ENCODE measurements at regions not wholly inside any gene's neighbourhood (a gene's known extent, or its start where the extent isn't known, plus 50 kb on each side); places are given as distances from the start of the nearest gene placed in this dataset.
"Not testable (repeated sequence)": the region's sequence is repeated elsewhere in the genome, so short reads cannot be mapped to it uniquely, and the experiment has no call there.

DNA sequence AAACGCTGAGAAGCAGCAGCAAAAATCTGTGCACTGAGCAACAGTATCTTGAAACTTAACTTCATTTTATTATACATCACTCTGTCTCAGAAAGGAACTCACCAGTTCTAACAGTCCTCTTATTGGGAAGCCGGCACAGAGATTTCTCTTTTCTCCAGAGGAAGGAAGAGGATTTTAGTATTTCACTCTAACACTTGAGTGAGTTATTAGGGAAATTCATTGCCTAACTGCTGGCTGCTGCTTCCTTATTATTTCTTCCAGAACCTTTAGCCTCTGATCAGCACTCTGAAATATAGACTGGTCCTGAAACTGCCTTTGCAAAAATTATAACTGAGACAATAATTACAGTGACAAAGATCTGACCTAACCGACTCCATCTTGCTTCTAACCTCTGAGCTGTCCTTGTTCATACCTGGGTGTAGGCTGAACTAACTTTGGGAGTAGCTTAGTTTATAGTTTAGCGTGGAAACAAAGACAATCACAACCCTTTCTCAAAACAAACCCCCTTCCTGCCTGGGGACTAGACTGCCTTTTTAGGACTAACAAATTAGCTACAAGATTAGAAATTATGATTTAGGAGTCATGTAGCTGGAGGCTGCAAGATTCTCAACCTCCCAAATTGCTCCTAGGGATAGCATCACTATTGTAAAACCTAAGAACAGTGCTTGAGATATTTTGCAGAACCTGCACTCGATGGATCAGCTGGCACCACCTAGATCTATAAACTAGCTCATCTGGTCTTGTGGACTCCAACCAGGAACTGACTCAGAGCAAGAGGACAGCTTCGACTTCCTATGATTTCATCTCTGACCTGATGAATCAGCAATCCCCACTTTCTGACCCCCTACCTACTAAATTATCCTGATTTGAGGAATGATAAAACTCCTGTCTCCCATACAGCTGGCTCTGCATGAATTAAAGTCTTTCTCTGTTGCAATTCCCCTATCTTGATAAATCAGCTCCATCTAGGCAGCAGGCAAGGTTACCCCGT, 117.5 kb downstream of the DYRK2 start:
- ATAC-seq (no peak), DNase-seq (ENCODE audit: low spot score) (no peak)
- no peaks in the 10 kb centered on the region for H3K36me3 Mint-ChIP-seq
- H3K4me3 Mint-ChIP-seq = no peak overlapping the region
- no peaks in the 10 kb centered on the region for H3K9me3 Mint-ChIP-seq
- H3K4me1 Mint-ChIP-seq (ENCODE audit: low read depth in 2 of 2) = no peaks in the 10 kb centered on the region
- H3K27ac Mint-ChIP-seq = no peak overlapping the region
- peaks cover 6 to 8% of the 10 kb centered on the region in 2 donors for H3K27me3 Mint-ChIP-seq

DNA sequence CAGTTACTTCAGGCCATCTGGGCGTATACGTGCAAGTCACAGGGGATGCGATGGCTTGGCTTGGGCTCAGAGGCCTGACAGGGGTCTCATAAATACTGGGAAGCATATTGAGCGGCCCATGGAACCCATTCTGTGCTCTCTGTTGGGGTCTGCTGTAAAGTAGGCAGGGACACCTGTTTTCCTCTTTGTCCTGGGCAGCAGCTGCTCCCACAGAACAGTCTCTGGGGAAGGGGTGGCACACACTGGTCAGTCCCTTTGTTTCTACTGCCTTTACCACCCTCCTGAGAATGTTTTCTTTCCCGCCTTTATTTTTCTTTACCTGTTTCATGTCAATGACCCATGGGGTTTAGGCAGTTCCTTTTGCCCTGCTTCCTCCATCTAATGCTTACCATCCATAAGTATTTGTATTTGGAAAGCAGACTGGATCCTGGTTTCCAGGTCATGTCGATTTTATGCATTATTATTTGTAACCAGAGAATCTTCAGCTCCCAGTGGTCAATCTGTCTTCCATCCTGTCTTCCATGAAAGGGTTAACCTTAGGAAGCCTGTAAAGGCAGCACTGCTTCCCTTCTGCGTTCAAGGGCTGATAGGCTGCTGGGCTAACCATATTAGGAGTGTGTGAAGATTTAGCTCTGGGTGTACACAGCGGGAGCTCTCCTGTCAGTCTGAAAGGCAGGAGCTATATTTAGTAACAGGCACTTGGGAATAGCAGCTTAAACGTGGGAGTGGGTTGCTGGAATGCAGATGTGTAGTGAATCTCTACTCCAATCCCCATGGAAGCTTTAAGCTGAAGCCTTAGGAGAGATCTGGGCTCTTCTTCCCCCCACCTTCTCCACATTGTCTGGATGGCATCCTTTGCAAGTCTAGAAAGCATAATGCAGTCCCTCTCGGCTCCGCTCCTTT, 124.0 kb downstream of the DYRK2 start:
- no peaks in the 10 kb centered on the region for H3K9me3 Mint-ChIP-seq
- no peak overlapping the region for H3K4me3 Mint-ChIP-seq
- no peaks in the 10 kb centered on the region for H3K4me1 Mint-ChIP-seq (ENCODE audit: low read depth in 2 of 2)
- peaks cover 0 to 4% of the 10 kb centered on the region in 2 donors for H3K27me3 Mint-ChIP-seq
- DNase-seq (ENCODE audit: low spot score) = no peak
- ATAC-seq = no peak
- H3K36me3 Mint-ChIP-seq = no peaks in the 10 kb centered on the region
- no peak overlapping the region for H3K27ac Mint-ChIP-seq

DNA sequence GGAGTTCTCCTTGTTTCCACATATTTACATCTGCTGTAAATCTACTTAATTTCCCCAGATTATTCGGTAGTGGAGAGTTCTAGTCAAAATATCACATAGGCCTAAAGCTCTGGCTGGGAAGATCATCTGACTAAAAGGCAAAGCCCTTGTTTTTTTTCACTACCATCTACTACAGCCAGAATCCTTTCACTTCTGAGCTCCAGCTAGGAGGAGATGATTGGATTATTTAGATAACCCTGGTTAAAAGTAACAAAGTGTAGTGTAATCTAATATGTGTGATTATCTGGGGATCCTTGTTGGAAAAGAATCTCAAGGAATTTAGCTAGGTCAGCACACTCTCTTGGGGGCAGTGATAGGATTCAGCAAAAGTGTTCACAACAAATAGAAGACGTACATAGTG, 125.4 kb downstream of the DYRK2 start:
- no peak for DNase-seq (ENCODE audit: low spot score)
- peaks cover 0 to 4% of the 10 kb centered on the region in 2 donors for H3K27me3 Mint-ChIP-seq
- no peaks in the 10 kb centered on the region for H3K36me3 Mint-ChIP-seq
- H3K4me1 Mint-ChIP-seq (ENCODE audit: low read depth in 2 of 2) = no peaks in the 10 kb centered on the region
- no peak overlapping the region for H3K4me3 Mint-ChIP-seq
- no peaks in the 10 kb centered on the region for H3K9me3 Mint-ChIP-seq
- no peak for ATAC-seq
- no peak overlapping the region for H3K27ac Mint-ChIP-seq

DNA sequence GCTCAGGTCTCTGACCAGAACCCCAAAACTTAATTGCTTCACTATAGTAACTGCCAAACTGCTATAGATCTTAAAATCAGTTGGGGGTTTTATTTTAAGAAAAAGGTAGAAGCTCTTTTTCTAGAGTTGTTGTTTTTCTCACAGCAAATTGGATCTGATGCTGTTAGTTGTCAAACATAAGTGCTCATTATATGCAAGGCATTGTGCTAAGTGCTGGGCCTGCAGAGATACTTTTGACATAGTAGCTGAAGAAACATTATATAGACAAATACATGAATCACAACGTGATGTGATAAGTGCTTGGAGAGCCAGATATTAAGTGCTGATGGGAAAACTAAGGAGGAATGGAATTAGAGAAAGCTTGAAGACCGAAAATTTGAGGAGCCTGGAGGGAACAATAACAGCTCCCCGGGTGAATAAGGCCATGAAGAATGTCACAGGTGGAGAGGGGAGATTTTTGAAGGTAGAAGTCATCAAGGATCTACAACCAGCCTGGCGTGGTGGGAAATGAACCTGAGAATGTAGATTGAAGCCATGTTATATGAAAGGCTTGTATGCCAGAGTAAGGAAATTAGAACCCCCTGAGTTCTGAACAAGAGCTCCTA, 126.5 kb downstream of the DYRK2 start:
- Mint-ChIP-seq H3K4me1 (ENCODE audit: low read depth in 2 of 2) (no peaks in the 10 kb centered on the region), H3K4me3 (no peak overlapping the region), H3K27ac (no peak overlapping the region), H3K27me3 (peaks cover 0 to 4% of the 10 kb centered on the region in 2 donors), H3K9me3 (no peaks in the 10 kb centered on the region), H3K36me3 (no peaks in the 10 kb centered on the region)
- DNase-seq (ENCODE audit: low spot score) (no peak), ATAC-seq (no peak)

DNA sequence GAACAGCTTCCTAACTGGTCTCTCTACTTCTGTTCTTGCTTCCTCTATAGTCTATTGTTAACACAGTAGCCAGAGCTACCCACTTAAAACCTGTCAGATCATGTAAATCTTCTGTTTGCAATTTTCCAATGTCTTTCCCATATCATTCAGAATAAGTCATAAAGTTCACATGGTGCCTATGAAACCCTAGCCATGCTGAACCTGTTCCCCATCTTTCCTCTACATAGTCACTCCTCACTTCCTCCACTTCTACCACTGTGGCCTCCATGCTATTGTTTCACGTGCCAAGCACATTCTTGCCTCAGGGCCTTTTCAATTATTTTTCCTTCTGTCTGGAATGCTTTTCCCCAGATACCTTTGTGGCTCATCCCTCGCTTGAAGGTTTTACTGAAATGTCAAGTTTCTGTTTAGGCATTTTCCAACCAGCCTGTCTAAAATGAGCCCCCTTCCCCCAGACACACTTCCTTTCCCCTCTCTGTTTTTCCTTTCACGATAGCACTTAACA, 132.1 kb downstream of the DYRK2 start:
- no peak for ATAC-seq
- no peak for DNase-seq (ENCODE audit: low spot score)
- H3K9me3 Mint-ChIP-seq = no peaks in the 10 kb centered on the region
- no peak overlapping the region for H3K27ac Mint-ChIP-seq
- H3K27me3 Mint-ChIP-seq = no peaks in the 10 kb centered on the region
- H3K36me3 Mint-ChIP-seq = no peaks in the 10 kb centered on the region
- H3K4me1 Mint-ChIP-seq (ENCODE audit: low read depth in 2 of 2) = no peaks in the 10 kb centered on the region
- H3K4me3 Mint-ChIP-seq = no peak overlapping the region

DNA sequence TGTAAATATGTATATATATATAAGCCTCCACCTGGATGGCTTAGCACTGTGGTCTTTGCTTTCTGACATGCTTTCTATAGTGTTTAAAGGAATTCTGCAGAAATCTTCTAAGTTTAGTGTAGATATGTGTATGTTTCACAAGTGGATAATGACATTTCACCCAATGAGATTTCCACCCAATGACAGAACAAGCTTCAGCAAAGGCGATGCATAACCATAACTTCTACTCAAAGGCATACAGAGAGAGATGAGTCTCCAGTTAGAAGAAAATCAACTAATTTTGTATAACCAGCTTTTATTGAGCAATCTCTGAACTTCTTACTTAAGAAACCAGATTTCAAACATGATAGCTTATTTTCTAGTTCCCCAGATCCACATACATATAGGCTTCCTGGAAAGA, 134.0 kb downstream of the DYRK2 start:
- H3K27ac Mint-ChIP-seq = no peak overlapping the region
- H3K4me1 Mint-ChIP-seq (ENCODE audit: low read depth in 2 of 2) = no peaks in the 10 kb centered on the region
- no peaks in the 10 kb centered on the region for H3K9me3 Mint-ChIP-seq
- no peak overlapping the region for H3K4me3 Mint-ChIP-seq
- no peak for DNase-seq (ENCODE audit: low spot score)
- no peaks in the 10 kb centered on the region for H3K36me3 Mint-ChIP-seq
- H3K27me3 Mint-ChIP-seq = no peaks in the 10 kb centered on the region
- ATAC-seq = no peak

DNA sequence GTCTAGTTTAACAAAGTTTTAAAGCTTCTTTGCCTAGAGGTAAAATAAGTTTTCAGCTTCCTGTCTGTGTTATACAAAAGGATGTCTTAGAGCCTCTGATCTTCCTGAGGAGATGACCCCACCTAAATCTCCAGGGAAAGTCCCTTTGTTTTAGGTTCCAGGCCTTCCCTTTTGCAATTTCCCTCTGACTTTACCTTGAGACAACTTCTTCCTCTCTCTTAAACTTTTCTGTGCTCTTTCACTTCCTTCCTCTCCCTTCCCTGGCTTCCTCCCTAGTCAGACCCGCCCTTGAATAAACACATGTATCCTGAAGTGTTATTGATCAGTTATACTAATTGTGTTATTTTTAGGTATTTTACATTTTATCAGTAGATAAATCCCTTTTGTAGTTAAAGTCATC, 134.8 kb downstream of the DYRK2 start:
- H3K4me1 Mint-ChIP-seq (ENCODE audit: low read depth in 2 of 2) = no peaks in the 10 kb centered on the region
- no peaks in the 10 kb centered on the region for H3K27me3 Mint-ChIP-seq
- H3K36me3 Mint-ChIP-seq = no peaks in the 10 kb centered on the region
- no peak for DNase-seq (ENCODE audit: low spot score)
- no peak overlapping the region for H3K27ac Mint-ChIP-seq
- ATAC-seq = no peak
- H3K4me3 Mint-ChIP-seq = no peak overlapping the region
- no peaks in the 10 kb centered on the region for H3K9me3 Mint-ChIP-seq

DNA sequence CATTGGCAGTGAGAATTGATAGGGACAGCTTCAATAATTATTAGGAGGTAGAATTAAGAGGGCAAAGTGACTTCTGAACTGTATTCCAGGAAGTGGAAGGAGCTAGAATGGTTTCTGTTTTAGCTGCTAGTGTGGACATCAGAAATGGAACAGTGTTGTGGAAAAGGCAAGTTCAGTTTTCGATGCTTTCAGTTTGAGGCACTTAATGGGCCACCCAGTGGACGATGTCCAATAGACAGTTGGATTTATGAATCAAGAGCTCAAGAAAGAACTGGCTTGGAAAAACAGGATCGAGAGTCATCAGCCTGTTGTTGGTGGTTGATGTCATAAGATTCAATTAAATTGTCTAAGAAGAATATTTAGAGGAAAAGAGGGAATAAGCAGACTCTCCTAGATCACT, 136.3 kb downstream of the DYRK2 start:
- ATAC-seq (no peak), DNase-seq (ENCODE audit: low spot score) (no peak)
- H3K4me3 Mint-ChIP-seq = no peak overlapping the region
- no peaks in the 10 kb centered on the region for H3K4me1 Mint-ChIP-seq (ENCODE audit: low read depth in 2 of 2)
- H3K27me3 Mint-ChIP-seq = no peaks in the 10 kb centered on the region
- H3K9me3 Mint-ChIP-seq = no peaks in the 10 kb centered on the region
- H3K27ac Mint-ChIP-seq = no peak overlapping the region
- H3K36me3 Mint-ChIP-seq = no peaks in the 10 kb centered on the region

DNA sequence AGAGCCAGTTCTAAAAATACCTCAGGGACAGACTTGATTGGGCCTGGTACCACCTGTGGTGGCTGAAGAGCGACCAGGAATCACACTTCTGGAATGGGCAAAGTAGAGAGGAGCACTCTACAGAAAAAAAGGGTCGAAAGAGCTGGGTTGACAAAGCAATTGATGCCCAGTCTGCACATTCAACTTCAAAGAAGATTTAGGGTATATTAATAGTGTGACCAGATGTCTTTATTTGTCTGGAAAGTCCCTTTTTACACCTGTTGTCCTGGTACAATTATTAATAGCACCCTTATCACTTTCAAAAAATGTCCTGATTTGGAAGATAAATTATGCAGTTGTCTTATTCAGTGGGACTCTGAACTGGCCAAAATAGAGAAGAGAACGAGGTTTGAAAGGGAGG, 137.5 kb downstream of the DYRK2 start:
- no peak for ATAC-seq
- DNase-seq (ENCODE audit: low spot score) = no peak
- Mint-ChIP-seq H3K36me3 (no peaks in the 10 kb centered on the region), H3K4me3 (no peak overlapping the region), H3K4me1 (ENCODE audit: low read depth in 2 of 2) (no peaks in the 10 kb centered on the region), H3K27me3 (peaks cover 0 to 2% of the 10 kb centered on the region in 2 donors), H3K9me3 (no peaks in the 10 kb centered on the region), H3K27ac (no peak overlapping the region)

DNA sequence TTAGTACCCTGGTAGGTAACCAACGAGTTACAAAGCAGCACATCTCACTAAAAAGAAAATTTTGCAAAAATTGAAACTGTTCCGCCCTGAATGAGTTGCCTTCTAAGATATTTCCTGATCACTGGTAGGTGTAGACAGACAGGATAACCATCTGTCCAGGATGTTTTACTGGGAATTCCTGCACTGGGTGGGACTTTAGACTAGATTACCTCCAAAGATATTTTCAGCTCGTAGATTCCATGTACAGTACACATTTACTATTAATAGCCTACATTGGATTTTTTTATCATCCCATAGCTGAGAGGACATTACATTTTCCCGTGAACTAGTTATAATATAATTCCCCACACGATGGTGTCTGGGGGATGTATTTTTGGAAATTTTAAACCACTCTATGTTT, 139.6 kb downstream of the DYRK2 start:
- Mint-ChIP-seq H3K27me3 (peaks cover 9% of the 10 kb centered on the region in 2 donors), H3K4me3 (no peak overlapping the region)

DNA sequence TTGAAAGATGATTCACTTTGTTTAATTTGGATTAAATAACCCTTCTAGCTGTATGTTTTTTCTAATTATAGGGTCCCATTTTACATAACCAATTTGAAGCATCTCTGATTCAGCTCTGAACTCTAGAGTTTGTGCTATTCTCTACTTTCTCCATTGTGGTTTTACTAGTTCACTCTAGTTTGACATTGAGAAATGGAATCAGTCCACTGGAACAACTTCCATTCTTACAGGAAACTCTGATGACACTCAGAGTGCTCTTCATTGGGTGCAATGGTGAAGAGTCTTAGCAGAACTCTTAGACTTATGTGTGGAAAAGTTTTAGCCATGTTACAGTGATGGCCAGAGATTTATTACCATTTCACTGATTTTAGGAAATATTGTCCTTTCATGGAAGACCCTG, 140.7 kb downstream of the DYRK2 start:
- H3K9me3 Mint-ChIP-seq = no peaks in the 10 kb centered on the region
- H3K4me1 Mint-ChIP-seq (ENCODE audit: low read depth in 2 of 2) = peaks cover 0 to 4% of the 10 kb centered on the region in 2 donors
- no peak overlapping the region for H3K27ac Mint-ChIP-seq
- peaks cover 10 to 13% of the 10 kb centered on the region in 2 donors for H3K27me3 Mint-ChIP-seq
- DNase-seq (ENCODE audit: low spot score) (no peak), ATAC-seq (no peak)
- no peaks in the 10 kb centered on the region for H3K36me3 Mint-ChIP-seq
- no peak overlapping the region for H3K4me3 Mint-ChIP-seq

More for the DNA sequence above, 139.6 kb downstream of the DYRK2 start:
- H3K36me3 Mint-ChIP-seq = no peaks in the 10 kb centered on the region
- H3K9me3 Mint-ChIP-seq = no peaks in the 10 kb centered on the region
- no peak for DNase-seq (ENCODE audit: low spot score)
- no peak for ATAC-seq
- H3K4me1 Mint-ChIP-seq (ENCODE audit: low read depth in 2 of 2) = peaks cover 0 to 4% of the 10 kb centered on the region in 2 donors
- no peak overlapping the region for H3K27ac Mint-ChIP-seq

DNA sequence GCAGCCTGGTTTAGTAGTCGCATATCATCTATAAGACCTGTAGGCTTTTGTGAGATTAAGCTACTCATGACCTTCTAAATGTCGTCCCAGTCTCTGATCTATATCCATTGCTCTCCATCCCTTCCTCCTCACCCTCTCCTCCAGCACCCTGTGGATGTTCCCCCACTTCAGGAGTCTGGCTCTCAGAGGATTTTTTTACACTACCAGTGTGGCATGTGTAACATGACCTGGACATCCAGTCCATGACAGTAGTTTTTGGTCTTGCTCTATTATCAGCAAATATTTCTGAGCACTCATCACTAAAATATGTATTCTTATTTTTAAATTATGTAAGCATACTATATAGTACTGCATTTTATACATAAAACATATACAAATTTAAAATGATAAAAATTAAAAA, 142.1 kb downstream of the DYRK2 start:
- no peaks in the 10 kb centered on the region for H3K9me3 Mint-ChIP-seq
- ATAC-seq (no peak), DNase-seq (ENCODE audit: low spot score) (no peak)
- peaks cover 17 to 23% of the 10 kb centered on the region in 2 donors for H3K27me3 Mint-ChIP-seq
- H3K4me3 Mint-ChIP-seq = no peak overlapping the region
- H3K27ac Mint-ChIP-seq = no peak overlapping the region
- H3K36me3 Mint-ChIP-seq = no peaks in the 10 kb centered on the region
- H3K4me1 Mint-ChIP-seq (ENCODE audit: low read depth in 2 of 2) = peaks cover 0 to 4% of the 10 kb centered on the region in 2 donors

DNA sequence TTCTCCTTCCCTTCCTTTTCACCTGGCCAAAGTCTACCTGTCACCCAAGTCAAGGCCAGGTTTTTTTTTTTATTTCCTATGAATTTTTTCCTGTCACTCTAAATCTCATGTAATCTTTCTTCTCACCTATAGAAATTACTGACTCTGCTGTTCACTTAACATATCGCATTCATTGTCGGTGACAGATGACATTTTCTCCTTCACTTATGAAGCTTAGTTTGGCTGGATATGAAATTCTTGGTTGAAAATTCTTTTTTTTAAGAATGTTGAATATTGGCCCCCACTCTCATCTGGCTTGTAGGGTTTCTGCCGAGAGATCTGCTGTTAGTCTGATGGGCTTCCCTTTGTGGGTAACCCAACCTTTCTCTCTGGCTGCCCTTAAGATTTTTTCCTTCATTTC, 142.8 kb downstream of the DYRK2 start:
- H3K4me3 Mint-ChIP-seq; ATAC-seq; H3K9me3 Mint-ChIP-seq; H3K36me3 Mint-ChIP-seq; H3K4me1 Mint-ChIP-seq (ENCODE audit: low read depth in 2 of 2); DNase-seq (ENCODE audit: low spot score); H3K27ac Mint-ChIP-seq: not testable (repeated sequence)
- peaks cover 17 to 23% of the 10 kb centered on the region in 2 donors for H3K27me3 Mint-ChIP-seq
